Progenitor cell of endocrine pancreas (in vitro differentiated cells): ENCODE measurements at regions not wholly inside any gene's neighbourhood (a gene's known extent, or its start where the extent isn't known, plus 50 kb on each side); places are given as distances from the start of the nearest gene placed in this dataset.

ENCODE experiments used
- DNase-seq: peaks from one replicate; pipeline ENCODE4 v3.0.0; 2021; ENCODE audit warnings: low spot score; ENCODE audit not compliant: unreplicated experiment
- H3K27ac Mint-ChIP-seq: 2 replicates; pipeline ENCODE4 v1.8.0; 2021; ENCODE audit warnings: mild to moderate bottlenecking, moderate library complexity, mixed read lengths
- H3K27me3 Mint-ChIP-seq: 2 replicates; pipeline ENCODE4 v1.8.0; 2021; ENCODE audit warnings: mixed read lengths
- H3K36me3 Mint-ChIP-seq: 2 replicates; pipeline ENCODE4 v1.8.0; 2022; ENCODE audit warnings: mixed read lengths; ENCODE audit not compliant: insufficient read depth
- H3K4me1 Mint-ChIP-seq: 2 replicates; pipeline ENCODE4 v1.8.0; 2021; ENCODE audit warnings: low read depth, mixed read lengths
- H3K4me3 Mint-ChIP-seq: 2 replicates; pipeline ENCODE4 v1.8.0; 2021; ENCODE audit warnings: low read depth, mild to moderate bottlenecking, moderate library complexity, mixed read lengths
- H3K9me3 Mint-ChIP-seq: 2 replicates; pipeline ENCODE4 v1.8.0; 2021; ENCODE audit warnings: low read depth, mixed read lengths
- TF ChIP-seq, protein P1 (sequence below): fragments of 200-600 bp; sonication (generic); IDR thresholded peaks from one replicate; pipeline ENCODE4 v1.5.0; 2021; ENCODE audit warnings: antibody characterized with exemption, mild to moderate bottlenecking; ENCODE audit not compliant: unreplicated experiment

DNA sequence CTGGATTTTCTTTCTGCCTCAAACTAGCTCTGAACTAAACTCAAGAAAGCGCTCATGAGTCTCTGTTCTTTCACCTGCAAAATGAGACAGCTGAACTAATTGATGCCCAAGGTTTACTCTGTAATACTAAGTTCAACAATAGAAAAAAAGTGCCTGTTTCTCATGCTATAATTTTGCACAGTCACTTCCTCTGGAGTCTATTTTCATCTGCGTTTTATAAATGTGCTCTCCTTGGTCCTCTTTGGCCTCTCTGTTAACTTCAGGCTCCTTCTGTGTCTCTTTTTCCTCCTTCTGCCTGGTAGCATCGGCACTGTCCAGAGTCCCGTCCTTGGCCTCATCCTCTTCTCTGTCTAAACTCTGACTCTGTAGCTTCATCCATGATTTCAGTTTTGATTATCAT is 311.9 kb upstream of the TLE4 start:
- TF ChIP-seq, protein P1, sequence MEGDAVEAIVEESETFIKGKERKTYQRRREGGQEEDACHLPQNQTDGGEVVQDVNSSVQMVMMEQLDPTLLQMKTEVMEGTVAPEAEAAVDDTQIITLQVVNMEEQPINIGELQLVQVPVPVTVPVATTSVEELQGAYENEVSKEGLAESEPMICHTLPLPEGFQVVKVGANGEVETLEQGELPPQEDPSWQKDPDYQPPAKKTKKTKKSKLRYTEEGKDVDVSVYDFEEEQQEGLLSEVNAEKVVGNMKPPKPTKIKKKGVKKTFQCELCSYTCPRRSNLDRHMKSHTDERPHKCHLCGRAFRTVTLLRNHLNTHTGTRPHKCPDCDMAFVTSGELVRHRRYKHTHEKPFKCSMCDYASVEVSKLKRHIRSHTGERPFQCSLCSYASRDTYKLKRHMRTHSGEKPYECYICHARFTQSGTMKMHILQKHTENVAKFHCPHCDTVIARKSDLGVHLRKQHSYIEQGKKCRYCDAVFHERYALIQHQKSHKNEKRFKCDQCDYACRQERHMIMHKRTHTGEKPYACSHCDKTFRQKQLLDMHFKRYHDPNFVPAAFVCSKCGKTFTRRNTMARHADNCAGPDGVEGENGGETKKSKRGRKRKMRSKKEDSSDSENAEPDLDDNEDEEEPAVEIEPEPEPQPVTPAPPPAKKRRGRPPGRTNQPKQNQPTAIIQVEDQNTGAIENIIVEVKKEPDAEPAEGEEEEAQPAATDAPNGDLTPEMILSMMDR = no peak
- Mint-ChIP-seq H3K4me3 (no peak overlapping the region), H3K9me3 (peaks cover 3% of the 10 kb centered on the region), H3K27ac (no peak overlapping the region), H3K36me3 (no peaks in the 10 kb centered on the region), H3K27me3 (peaks cover 45% of the 10 kb centered on the region), H3K4me1 (no peaks in the 10 kb centered on the region)
- no peak for DNase-seq

DNA sequence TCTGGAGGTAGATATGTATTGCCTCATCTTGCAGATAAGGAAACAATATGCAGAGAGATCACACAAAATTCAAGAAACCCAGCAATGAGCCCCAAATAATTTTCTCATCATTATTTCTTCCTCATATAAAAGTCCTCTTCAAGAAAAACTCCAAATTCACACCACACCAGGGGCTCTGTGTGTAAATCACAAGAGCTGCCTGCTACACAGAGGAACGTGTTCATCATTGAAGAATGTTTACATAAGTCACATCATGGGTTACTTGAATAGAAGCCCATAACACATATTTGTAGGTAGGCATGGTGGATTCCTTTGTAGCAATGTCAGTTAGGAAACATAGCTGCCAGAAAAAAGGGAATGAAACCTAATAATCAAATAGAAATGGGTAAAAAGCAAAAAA is 308.1 kb upstream of the TLE4 start:
- H3K4me3 Mint-ChIP-seq = no peak overlapping the region
- H3K9me3 Mint-ChIP-seq = peaks cover 3% of the 10 kb centered on the region
- no peaks in the 10 kb centered on the region for H3K4me1 Mint-ChIP-seq
- peaks cover 52% of the 10 kb centered on the region for H3K27me3 Mint-ChIP-seq
- no peak for DNase-seq
- TF ChIP-seq, protein P1 = no peak
- H3K27ac Mint-ChIP-seq = no peak overlapping the region
- H3K36me3 Mint-ChIP-seq = no peaks in the 10 kb centered on the region

DNA sequence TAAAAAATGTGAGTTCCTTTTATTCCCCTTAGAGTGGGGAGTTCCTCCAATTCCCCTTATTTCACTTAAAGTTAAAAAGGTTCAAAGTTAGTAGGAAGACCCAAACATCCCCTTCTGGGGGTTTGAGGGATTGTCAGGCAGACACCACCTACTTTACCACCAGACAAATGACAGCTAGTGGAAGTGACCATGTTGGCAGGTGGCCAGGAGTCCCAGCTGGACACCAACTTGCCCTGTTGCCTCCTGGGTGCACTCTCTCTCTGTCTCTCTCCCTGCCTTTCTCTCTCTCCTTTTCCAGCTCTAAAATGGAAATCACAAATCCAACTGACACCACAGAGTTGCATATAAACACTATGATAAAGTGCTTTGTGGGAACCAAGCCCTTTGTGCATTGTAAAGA is 307.7 kb upstream of the TLE4 start:
- Mint-ChIP-seq H3K27ac (no peak overlapping the region), H3K9me3 (peaks cover 3% of the 10 kb centered on the region), H3K36me3 (no peaks in the 10 kb centered on the region), H3K27me3 (peaks cover 48% of the 10 kb centered on the region), H3K4me1 (no peaks in the 10 kb centered on the region), H3K4me3 (no peak overlapping the region)
- no peak for DNase-seq
- TF ChIP-seq, protein P1 = no peak

DNA sequence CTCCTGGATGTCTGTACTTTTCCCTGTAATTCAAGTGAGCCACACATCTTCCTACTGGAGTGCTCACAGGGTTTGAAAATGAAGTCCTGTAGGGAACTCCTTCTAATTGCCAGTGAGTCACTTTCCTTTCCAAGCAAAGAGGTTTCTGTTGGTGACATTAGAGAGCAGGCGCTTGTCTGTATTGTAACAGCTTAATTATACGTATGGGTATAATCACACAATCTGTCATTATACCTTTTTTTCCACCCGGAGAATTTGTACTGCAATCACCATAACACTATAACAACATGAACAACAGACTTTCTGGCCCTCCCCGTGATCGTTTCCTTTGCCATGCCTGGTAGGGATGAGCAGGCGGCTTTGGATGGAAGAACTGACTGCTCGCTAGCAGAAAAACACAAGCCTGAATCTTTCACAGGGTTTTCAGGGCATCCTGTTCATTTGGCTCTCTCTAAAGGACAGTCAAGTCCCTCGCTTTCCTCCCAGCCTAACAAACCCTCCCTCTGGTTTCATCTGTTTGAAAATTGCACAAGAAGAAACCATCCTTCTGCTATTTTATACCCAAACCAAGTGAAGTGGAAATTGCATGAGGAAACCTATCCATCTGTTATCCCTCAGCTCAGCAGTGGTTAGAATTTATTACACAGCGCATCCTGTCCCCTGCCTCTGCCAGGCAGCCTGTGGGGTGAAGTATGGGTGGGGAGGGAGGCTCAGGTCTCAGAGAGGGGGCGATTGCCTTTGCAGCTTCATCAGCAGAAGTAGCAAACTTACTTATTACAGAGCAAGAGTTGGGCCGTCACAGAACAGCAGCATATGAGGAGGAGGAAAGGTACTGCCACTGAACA is 307.0 kb upstream of the TLE4 start:
- Mint-ChIP-seq H3K4me1 (no peaks in the 10 kb centered on the region), H3K27me3 (peaks cover 44% of the 10 kb centered on the region), H3K36me3 (no peaks in the 10 kb centered on the region), H3K9me3 (peaks cover 3% of the 10 kb centered on the region), H3K4me3 (no peak overlapping the region), H3K27ac (no peak overlapping the region)
- no peak for DNase-seq
- TF ChIP-seq, protein P1 = no peak

DNA sequence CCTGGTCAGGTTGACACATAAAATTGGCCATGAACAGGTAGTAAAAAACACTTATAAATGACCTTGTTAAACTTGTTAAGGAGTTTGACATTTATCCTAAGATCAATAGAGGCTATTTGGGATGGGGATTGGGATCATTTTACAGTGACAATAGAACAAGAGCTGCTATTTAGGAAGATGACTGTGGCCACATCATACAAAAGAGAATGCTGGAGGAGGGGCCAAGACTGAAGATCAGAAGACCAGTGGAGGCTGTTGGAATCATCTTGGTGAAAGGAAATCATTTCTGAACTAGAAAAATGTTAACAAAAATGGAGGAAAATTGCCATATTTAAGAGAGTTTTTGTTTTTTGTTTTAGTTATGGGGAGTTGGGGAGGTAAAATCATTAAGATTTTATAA is 304.8 kb upstream of the TLE4 start:
- Mint-ChIP-seq H3K9me3 (peaks cover 3% of the 10 kb centered on the region), H3K4me1 (no peaks in the 10 kb centered on the region), H3K27me3 (peaks cover 25% of the 10 kb centered on the region), H3K27ac (no peak overlapping the region), H3K36me3 (no peaks in the 10 kb centered on the region), H3K4me3 (no peak overlapping the region)
- TF ChIP-seq, protein P1 = no peak
- DNase-seq = no peak
